H1 (cell line): ENCODE measurements at regions not wholly inside any gene's neighbourhood (a gene's known extent, or its start where the extent isn't known, plus 50 kb on each side); places are given as distances from the start of the nearest gene placed in this dataset.

Experiments used
- CBX5 ChIP-seq: fragments of 300-800, 300-1000 bp; sonication (generic); IDR thresholded peaks from 2 replicates; pipeline ENCODE4 v1.7.1; 2016; ENCODE audit warnings: antibody characterized with exemption, low read length, low read depth
- POLR2A ChIP-seq, 2 experiments: IDR thresholded peaks; 1 replicate in 1 of 2; 2 replicates in 1 of 2; pipeline ENCODE4 v1.6.1; 2011; ENCODE audit warnings: low read depth in 2 of 2, low read length in 2 of 2, mild to moderate bottlenecking in 2 of 2; ENCODE audit errors: control extremely low read depth in 1 of 2
- ZNF274 ChIP-seq: IDR thresholded peaks from 2 replicates; pipeline ENCODE4 v1.7.0; 2012; ENCODE audit warnings: low read length, borderline replicate concordance; ENCODE audit errors: extremely low read depth
- TF ChIP-seq, protein P1 (sequence below): IDR thresholded peaks from 2 replicates; pipeline ENCODE4 v1.6.1; 2011; ENCODE audit warnings: low read length, improper control_type of control experiment

DNA sequence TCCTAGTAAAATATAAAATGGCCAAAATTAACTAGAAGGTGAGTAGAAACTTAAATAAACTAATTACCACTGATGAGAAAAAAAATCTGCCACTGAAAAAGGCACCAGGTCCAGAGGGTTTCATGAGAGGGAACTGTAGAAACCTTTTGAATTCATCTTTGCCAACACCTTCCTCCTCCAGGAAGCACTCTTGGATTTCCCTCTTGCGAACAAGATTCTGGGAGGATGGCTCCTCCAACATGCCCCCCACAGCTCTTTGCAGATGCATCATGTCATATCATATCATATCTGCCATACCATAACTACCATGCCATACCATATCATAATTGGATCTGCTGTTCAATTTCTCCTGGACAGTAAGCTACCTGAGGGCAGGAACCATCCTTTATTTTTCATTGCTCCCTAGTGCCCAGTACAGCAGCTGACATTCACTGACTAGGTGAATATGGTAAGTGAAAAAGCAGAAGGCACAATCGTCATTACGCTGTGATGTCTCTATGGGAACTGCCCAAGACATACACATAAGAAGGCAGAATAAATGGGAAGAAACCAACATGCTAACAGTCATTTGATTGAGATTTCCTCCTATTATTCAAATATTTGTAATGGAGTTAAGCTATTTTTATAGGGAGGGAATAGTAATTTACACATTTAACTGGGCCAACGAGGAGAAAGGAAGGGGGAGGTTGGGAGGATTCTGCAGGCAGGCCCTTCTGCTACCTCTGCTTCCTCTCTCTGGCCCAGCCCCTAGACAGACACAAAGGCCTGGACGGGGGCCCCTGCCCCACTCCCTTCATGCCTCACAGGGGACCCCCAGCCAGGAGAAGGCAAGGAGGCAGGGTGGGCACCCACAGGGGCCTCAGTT is 110.1 kb upstream of the SMURF2 start:
- no peak for TF ChIP-seq POLR2A (IDR thresholded peaks at IDR 0.05; ENCODE audit: control extremely low read depth in 1 of 2, low read depth in 2 of 2, low read length in 2 of 2)
- TF ChIP-seq ZNF274, result no peak
- TF ChIP-seq, protein P1, sequence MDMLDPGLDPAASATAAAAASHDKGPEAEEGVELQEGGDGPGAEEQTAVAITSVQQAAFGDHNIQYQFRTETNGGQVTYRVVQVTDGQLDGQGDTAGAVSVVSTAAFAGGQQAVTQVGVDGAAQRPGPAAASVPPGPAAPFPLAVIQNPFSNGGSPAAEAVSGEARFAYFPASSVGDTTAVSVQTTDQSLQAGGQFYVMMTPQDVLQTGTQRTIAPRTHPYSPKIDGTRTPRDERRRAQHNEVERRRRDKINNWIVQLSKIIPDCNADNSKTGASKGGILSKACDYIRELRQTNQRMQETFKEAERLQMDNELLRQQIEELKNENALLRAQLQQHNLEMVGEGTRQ, result no peak
- TF ChIP-seq CBX5, result no peak
